Subcutaneous abdominal adipose tissue (tissue), 5 donors: ENCODE measurements at regions not wholly inside any gene's neighbourhood (a gene's known extent, or its start where the extent isn't known, plus 50 kb on each side); places are given as distances from the start of the nearest gene placed in this dataset.

Experiments used
- H3K27ac ChIP-seq: one replicate; pipeline ENCODE4 v1.7.0; 2013; ENCODE audit warnings: low read depth, mild to moderate bottlenecking, inconsistent platforms, low read length, moderate library complexity
- H3K27me3 ChIP-seq, 5 donors: one replicate each; pipeline ENCODE4 v1.7.0; 2013; ENCODE audit warnings: low read length in 5 of 5, inconsistent platforms in 1 of 5; ENCODE audit not compliant: control insufficient read depth in 5 of 5, insufficient read depth in 4 of 5
- H3K36me3 ChIP-seq, 5 donors: one replicate each; pipeline ENCODE4 v1.7.0; 2013; ENCODE audit warnings: low read length in 5 of 5; ENCODE audit not compliant: control insufficient read depth in 5 of 5, insufficient read depth in 5 of 5
- H3K4me1 ChIP-seq, 5 donors: one replicate each; pipeline ENCODE4 v1.7.0; 2013; ENCODE audit warnings: low read length in 5 of 5, mild to moderate bottlenecking in 3 of 5, moderate library complexity in 1 of 5; ENCODE audit not compliant: control insufficient read depth in 5 of 5, insufficient read depth in 5 of 5
- H3K4me3 ChIP-seq, 5 donors: one replicate each; pipeline ENCODE4 v1.7.0; 2013; ENCODE audit warnings: low read length in 5 of 5, low read depth in 1 of 5
- H3K9ac ChIP-seq, 5 donors: one replicate each; pipeline ENCODE4 v1.7.0; 2013; ENCODE audit warnings: low read length in 5 of 5, mild to moderate bottlenecking in 4 of 5, moderate library complexity in 3 of 5
- H3K9me3 ChIP-seq, 5 donors: one replicate each; pipeline ENCODE4 v1.7.0; 2013; ENCODE audit warnings: low read length in 5 of 5; ENCODE audit not compliant: control insufficient read depth in 5 of 5
- donor health status: healthy.
- donor health status: healthy.
- donor health status: healthy.
- donor health status: healthy.
- donor health status: healthy.

- no peak overlapping the region for H3K9ac ChIP-seq
- no peaks in the 10 kb centered on the region for H3K9me3 ChIP-seq
- H3K27ac ChIP-seq = no peak overlapping the region
- H3K27me3 ChIP-seq = peaks cover 0 to 7% (median 0%) of the 10 kb centered on the region in 5 donors
- H3K36me3 ChIP-seq = no peaks in the 10 kb centered on the region
- no peak overlapping the region for H3K4me3 ChIP-seq
- peaks cover 0 to 20% (median 0%) of the 10 kb centered on the region in 5 donors for H3K4me1 ChIP-seq
Measured at GRCh38 chr16:26742040-26742439, 324.7 kb upstream of the C16orf82 start.

GRCh38 chr16:26744430-26744829 lies 322.3 kb upstream of the C16orf82 start:
- no peak overlapping the region for H3K4me3 ChIP-seq
- no peak overlapping the region for H3K9ac ChIP-seq
- no peak overlapping the region for H3K27ac ChIP-seq
- no peaks in the 10 kb centered on the region for H3K9me3 ChIP-seq
- no peaks in the 10 kb centered on the region for H3K36me3 ChIP-seq
- H3K4me1 ChIP-seq = peaks cover 0 to 20% (median 0%) of the 10 kb centered on the region in 5 donors
- H3K27me3 ChIP-seq = peaks cover 0 to 7% (median 0%) of the 10 kb centered on the region in 5 donors

- Histone ChIP-seq H3K9ac (no peak overlapping the region), H3K4me3 (no peak overlapping the region), H3K4me1 (peaks cover 0 to 9% (median 0%) of the 10 kb centered on the region in 5 donors), H3K27me3 (no peaks in the 10 kb centered on the region), H3K27ac (no peak overlapping the region), H3K9me3 (no peaks in the 10 kb centered on the region), H3K36me3 (no peaks in the 10 kb centered on the region)
Measured at GRCh38 chr16:26747760-26748159, 319.0 kb upstream of the C16orf82 start.

- Histone ChIP-seq H3K9ac (no peak overlapping the region), H3K4me1 (peaks cover 0 to 7% (median 0%) of the 10 kb centered on the region in 5 donors), H3K27me3 (no peaks in the 10 kb centered on the region), H3K27ac (no peak overlapping the region), H3K9me3 (no peaks in the 10 kb centered on the region), H3K36me3 (no peaks in the 10 kb centered on the region), H3K4me3 (no peak overlapping the region)
Measured at GRCh38 chr16:26749072-26749471, 317.7 kb upstream of the C16orf82 start.

GRCh38 chr16:26752166-26752565 lies 314.6 kb upstream of the C16orf82 start:
- Histone ChIP-seq H3K4me1 (no peaks in the 10 kb centered on the region), H3K36me3 (no peaks in the 10 kb centered on the region), H3K4me3 (no peak overlapping the region), H3K9me3 (no peaks in the 10 kb centered on the region), H3K27me3 (peaks cover 0 to 6% (median 0%) of the 10 kb centered on the region in 5 donors), H3K27ac (no peak overlapping the region), H3K9ac (no peak overlapping the region)

GRCh38 chr16:26756633-26757032 lies 310.1 kb upstream of the C16orf82 start:
- Histone ChIP-seq H3K4me3 (no peak overlapping the region), H3K27me3 (peaks cover 0 to 6% (median 0%) of the 10 kb centered on the region in 5 donors), H3K27ac (no peak overlapping the region), H3K9me3 (peaks cover 0 to 8% (median 0%) of the 10 kb centered on the region in 5 donors), H3K9ac (no peak overlapping the region), H3K4me1 (no peaks in the 10 kb centered on the region), H3K36me3 (no peaks in the 10 kb centered on the region)

- H3K9me3 ChIP-seq = peaks cover 0 to 7% (median 0%) of the 10 kb centered on the region in 5 donors
- H3K36me3 ChIP-seq = no peaks in the 10 kb centered on the region
- H3K27ac ChIP-seq = no peak overlapping the region
- no peaks in the 10 kb centered on the region for H3K4me1 ChIP-seq
- no peak overlapping the region for H3K9ac ChIP-seq
- no peak overlapping the region for H3K4me3 ChIP-seq
- H3K27me3 ChIP-seq = no peaks in the 10 kb centered on the region
Measured at GRCh38 chr16:26762594-26762993, 304.1 kb upstream of the C16orf82 start.

GRCh38 chr16:26765087-26765486 lies 301.6 kb upstream of the C16orf82 start:
- no peak overlapping the region for H3K4me3 ChIP-seq
- H3K9ac ChIP-seq = no peak overlapping the region
- H3K36me3 ChIP-seq = no peaks in the 10 kb centered on the region
- H3K27ac ChIP-seq = no peak overlapping the region
- no peaks in the 10 kb centered on the region for H3K4me1 ChIP-seq
- H3K27me3 ChIP-seq = no peaks in the 10 kb centered on the region
- peaks cover 0 to 3% (median 0%) of the 10 kb centered on the region in 5 donors for H3K9me3 ChIP-seq

- Histone ChIP-seq H3K27ac (no peak overlapping the region), H3K9ac (no peak overlapping the region), H3K27me3 (no peaks in the 10 kb centered on the region), H3K9me3 (peaks cover 0 to 3% (median 0%) of the 10 kb centered on the region in 5 donors), H3K4me1 (no peaks in the 10 kb centered on the region), H3K4me3 (no peak overlapping the region), H3K36me3 (no peaks in the 10 kb centered on the region)
Measured at GRCh38 chr16:26768385-26769010, 298.2 kb upstream of the C16orf82 start.

- H3K9me3 ChIP-seq = peaks cover 0 to 3% (median 0%) of the 10 kb centered on the region in 5 donors
- no peak overlapping the region for H3K27ac ChIP-seq
- no peak overlapping the region for H3K9ac ChIP-seq
- peaks cover 0 to 4% (median 0%) of the 10 kb centered on the region in 5 donors for H3K27me3 ChIP-seq
- H3K4me3 ChIP-seq = no peak overlapping the region
- no peaks in the 10 kb centered on the region for H3K36me3 ChIP-seq
- no peaks in the 10 kb centered on the region for H3K4me1 ChIP-seq
Measured at GRCh38 chr16:26770547-26770946, 296.2 kb upstream of the C16orf82 start.
